ENCODE measurements at regions not wholly inside any gene's neighbourhood (a gene's known extent, or its start where the extent isn't known, plus 50 kb on each side); places are given as distances from the start of the nearest gene placed in this dataset.

DNA sequence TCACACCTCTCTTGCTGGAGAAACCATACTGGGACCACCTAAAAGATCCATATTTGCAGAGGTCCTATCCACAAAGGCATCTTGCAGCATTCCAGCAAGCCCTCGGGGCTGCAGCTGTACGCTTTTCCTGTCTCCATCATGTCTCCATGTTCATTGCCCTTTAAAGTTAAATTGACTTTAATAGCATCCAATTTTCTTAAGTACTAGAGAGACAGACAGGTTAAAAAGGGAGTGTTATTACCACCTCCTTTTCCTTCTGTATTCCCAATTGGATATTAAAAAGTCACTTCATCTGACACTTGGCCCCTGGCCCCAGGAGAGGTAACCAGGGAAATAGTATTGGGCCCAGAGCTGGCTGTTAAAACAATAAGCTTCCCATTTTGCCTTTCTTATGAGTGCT is 178.6 kb downstream of the UNC5CL start:
- DNase-seq (ENCODE audit: extremely low read depth in 1 of 11, low read depth in 9 of 11, low spot score in 4 of 11), result no peak

DNA sequence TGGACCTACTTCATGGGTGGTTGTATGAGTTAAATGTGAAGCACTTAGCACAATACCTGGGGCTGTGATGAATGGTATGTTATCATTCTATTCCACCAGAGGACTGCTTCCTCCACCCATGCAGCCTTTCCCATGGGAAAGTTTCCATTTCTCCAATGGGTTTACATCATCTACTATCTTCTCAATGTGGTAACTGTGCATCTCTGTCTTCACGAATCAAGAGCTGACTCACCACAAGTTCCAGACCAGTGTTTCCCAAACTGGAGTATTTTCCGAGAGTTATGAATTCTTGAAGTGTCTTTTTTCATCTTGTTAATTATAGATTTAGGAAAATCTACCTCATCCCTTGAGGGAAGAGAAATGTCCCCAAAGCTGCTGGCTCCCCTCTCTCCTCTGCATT is 182.8 kb downstream of the UNC5CL start:
- no peak for DNase-seq (ENCODE audit: extremely low read depth in 1 of 11, low read depth in 9 of 11, low spot score in 4 of 11)

DNA sequence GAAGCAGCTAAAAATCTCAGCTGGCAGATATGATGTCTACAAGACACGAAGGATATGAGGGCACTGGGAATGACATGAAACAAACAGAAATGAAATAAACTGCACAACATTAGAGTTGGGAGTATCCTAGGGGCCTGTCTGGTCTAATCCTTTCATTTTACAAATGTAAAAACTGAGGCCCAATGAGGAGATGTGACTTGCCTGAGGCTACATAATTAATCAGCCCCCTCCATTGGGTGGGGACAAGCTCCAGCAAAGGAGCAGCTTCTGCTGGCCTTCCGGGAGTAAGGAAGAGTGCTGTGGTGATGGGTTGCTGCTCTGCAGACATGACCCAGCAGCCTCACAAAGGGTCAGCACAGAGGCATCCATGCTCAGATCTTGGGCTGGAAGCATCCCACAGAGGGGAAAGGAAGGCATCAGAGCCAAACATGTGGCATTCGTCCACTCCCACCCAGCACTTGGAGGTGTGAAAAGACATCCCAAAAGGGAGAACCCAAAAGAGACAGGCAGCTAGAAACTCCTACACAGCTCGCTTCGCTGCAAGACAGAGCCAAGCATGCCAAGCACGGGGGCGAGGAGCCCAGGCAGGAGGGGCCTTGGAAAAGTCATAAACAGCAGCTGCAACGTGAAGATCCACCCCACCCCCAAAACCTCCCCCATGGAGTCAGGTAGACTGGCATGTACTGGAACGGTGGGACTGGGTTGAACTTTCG is 183.7 kb downstream of the UNC5CL start:
- DNase-seq (ENCODE audit: extremely low read depth in 1 of 11, low read depth in 9 of 11, low spot score in 4 of 11), result no peak

GRCh38 chr6:40854592-40854991 is 184.4 kb downstream of the UNC5CL start:
- DNase-seq (ENCODE audit: extremely low read depth in 1 of 11, low read depth in 9 of 11, low spot score in 4 of 11), result no peak

- DNase-seq (ENCODE audit: extremely low read depth in 1 of 11, low read depth in 9 of 11, low spot score in 4 of 11), result no peak
Observed at GRCh38 chr6:40852779-40853373, 186.1 kb downstream of the UNC5CL start.

GRCh38 chr6:40849546-40849945 is 189.5 kb downstream of the UNC5CL start:
- DNase-seq (ENCODE audit: extremely low read depth in 1 of 11, low read depth in 9 of 11, low spot score in 4 of 11), result peak in 1 of 11 donors; percentile 18

DNA sequence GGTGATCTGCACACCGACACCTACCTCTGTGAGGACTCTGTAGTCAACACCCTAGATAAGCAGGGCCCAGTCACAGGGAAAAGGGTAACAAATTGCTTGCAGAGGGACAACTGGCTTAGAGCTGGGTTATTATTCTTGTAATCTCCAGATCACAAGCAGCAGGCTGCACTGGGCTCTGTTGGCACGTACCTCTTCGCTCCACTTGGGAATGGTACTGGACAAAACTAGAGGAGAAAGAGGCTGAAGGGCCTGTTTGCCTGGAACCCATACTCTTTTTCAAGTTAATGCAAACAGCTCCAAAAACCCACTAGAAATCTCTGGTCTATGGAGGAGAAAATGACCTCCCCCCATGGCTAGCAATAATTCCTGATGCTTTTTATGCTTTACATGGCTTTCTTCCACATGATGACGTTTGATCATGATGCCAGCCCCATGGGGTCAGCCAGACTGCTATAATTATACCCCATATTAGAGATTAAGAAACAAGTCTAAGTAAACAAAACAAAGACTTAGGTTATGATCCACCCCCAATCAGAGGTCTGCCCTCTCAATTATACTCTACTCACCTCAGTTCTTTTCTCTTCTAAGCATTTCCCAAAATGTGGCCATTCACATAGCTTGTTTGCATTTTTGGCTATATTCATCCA is 190.0 kb downstream of the UNC5CL start:
- DNase-seq (ENCODE audit: extremely low read depth in 1 of 11, low read depth in 9 of 11, low spot score in 4 of 11), result no peak

GRCh38 chr6:40848038-40848437 is 191.0 kb downstream of the UNC5CL start:
- DNase-seq (ENCODE audit: extremely low read depth in 1 of 11, low read depth in 9 of 11, low spot score in 4 of 11), result no peak

- DNase-seq (ENCODE audit: extremely low read depth in 1 of 11, low read depth in 9 of 11, low spot score in 4 of 11), result peak in 6 of 11 donors; percentile 25 to 62 (median 38)
Observed at GRCh38 chr6:40845553-40845952, 193.5 kb downstream of the UNC5CL start.

DNA sequence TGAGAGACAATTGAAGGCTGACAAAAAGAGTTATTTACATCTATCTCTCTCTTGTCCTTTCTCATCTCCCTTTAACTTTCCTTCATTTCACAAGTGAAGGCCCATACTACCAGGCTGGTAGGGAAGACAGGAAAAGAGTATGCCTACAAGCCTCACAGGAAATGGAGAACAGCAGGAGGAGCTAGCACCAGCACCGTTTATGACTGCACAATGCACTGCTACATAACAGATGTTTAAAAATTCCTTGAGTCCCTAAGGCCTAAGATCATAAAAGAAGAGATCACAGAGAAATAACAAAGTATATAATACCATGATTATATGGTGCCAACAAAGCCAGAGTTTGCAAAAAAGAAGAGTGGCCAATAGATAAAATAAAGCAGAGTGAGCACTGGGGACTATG is 194.8 kb downstream of the UNC5CL start:
- DNase-seq (ENCODE audit: extremely low read depth in 1 of 11, low read depth in 9 of 11, low spot score in 4 of 11), result no peak

GRCh38 chr6:40841721-40842120 is 197.3 kb downstream of the UNC5CL start:
- DNase-seq (ENCODE audit: extremely low read depth in 1 of 11, low read depth in 9 of 11, low spot score in 4 of 11), result no peak

DNA sequence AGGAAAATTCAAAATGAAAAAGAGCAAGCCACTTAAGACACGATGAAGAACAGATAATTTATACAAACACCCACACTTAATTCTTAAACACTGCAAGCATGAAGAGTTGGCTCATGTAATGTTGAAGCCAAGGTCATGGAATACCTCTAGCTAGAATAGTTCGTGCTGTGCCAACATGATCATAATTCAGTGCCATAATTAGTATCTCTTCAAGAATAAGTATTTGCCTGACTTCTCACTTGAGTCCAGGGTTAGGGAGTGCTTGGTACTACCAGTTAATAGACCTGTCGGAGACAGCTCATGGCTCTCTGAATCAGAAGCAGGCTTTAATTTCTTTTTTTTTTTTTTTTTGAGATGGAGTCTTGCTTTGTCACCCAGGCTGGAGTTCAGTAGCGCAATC is 206.3 kb downstream of the UNC5CL start:
- no peak for DNase-seq (ENCODE audit: extremely low read depth in 1 of 11, low read depth in 9 of 11, low spot score in 4 of 11)

DNA sequence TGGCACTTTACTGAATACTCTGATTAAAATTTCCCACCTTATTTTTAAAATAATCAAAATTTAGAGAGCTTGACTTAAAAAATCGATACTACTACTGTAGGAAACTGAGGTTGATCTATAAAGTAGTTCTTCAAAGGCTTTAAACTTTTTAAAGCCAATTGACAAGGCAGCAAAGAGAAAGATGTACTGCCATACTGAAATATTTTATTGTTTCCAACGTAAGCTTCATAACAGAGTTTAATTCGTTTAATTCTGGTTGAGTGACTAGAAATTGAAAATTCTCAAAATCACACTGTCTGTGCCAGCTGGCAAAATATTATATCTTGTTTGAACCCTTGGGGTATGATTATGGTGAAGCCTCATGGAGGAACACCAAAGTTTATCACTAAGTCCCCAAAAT is 207.6 kb downstream of the UNC5CL start:
- no peak for DNase-seq (ENCODE audit: extremely low read depth in 1 of 11, low read depth in 9 of 11, low spot score in 4 of 11)

- peak in 7 of 11 donors; percentile 9 to 26 (median 17) for DNase-seq (ENCODE audit: extremely low read depth in 1 of 11, low read depth in 9 of 11, low spot score in 4 of 11)
Observed at GRCh38 chr6:40825102-40825501, 213.9 kb downstream of the UNC5CL start.

GRCh38 chr6:40823917-40824891 is 214.8 kb downstream of the UNC5CL start:
- DNase-seq (ENCODE audit: extremely low read depth in 1 of 11, low read depth in 9 of 11, low spot score in 4 of 11), result peak in 10 of 11 donors; percentile 25 to 63 (median 50)

GRCh38 chr6:40822619-40823018 is 216.4 kb downstream of the UNC5CL start:
- no peak for DNase-seq (ENCODE audit: extremely low read depth in 1 of 11, low read depth in 9 of 11, low spot score in 4 of 11)

DNA sequence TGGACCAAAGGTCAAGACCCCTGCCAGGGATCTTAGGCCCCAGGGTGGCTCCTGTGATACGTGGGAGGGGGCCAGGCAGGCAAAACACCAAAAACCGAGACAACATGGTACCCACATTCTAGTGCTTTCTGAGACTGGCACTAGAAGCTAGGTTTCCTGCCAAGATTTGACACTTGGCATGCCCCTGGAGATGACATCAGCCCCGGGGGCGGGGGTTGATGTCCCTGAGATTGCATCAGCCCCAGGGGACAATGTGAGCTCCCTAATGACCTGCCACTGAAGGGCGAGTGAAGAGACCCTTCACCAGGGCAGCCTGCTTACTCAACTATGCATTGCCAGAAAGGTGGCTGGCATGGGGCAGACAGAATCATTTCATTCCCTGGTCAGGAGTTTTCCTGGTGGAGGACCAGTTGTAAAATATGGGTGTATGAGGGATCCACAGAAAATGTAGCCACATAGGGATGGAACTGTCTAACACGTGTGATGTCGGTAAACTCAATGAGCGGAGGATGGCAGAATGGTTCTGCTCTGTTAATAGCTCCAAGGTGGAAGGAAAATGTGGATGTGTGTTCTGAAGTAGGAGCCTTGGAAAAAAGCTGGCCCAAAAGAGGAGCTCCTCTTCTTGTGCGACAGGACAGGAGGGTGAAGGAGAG is 219.7 kb downstream of the UNC5CL start:
- no peak for DNase-seq (ENCODE audit: extremely low read depth in 1 of 11, low read depth in 9 of 11, low spot score in 4 of 11)

DNA sequence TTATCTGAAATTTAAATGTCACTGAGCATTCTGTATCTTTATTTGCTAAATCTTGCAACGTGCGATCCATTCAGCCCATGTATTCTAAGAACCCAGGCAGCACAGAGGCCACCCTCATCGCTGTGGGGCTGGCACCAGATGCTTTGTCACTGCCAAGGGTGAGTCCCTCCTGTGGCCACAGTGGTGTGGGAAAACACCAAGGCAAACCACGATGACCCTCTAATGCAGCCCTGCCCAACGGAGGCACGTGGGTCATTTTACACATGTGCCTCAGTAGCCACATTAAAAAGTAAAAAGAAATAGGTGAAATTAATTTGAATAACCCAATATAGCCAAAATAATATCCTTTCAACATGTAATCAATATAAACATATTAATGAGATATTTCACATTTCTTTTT is 221.7 kb downstream of the UNC5CL start:
- DNase-seq (ENCODE audit: extremely low read depth in 1 of 11, low read depth in 9 of 11, low spot score in 4 of 11), result no peak

- no peak for DNase-seq (ENCODE audit: extremely low read depth in 1 of 11, low read depth in 9 of 11, low spot score in 4 of 11)
Observed at GRCh38 chr6:40816601-40817000, 222.4 kb downstream of the UNC5CL start.
